OCI-LY7 (cell line): ENCODE measurements at regions not wholly inside any gene's neighbourhood (a gene's known extent, or its start where the extent isn't known, plus 50 kb on each side); places are given as distances from the start of the nearest gene placed in this dataset.

Experiments
- BruUV-seq: library from RNA; stranded (reverse); fragments of 400-500 nt; replicated peaks from 2 replicates; lab custom pipeline; 2021; lab: Mats Ljungman, UMichigan
- CTCF ChIA-PET: fragments of 300-600 bp; sonication (Branson Sonifier 250); formaldehyde crosslinking; loops from one replicate; lab custom pipeline; 2022; ENCODE audit warnings: antibody characterized with exemption; ENCODE audit not compliant: unreplicated experiment; lab: Charles Lee
- POLR2A ChIA-PET: fragments of 300-600 bp; sonication (Branson Sonifier 250); formaldehyde crosslinking; loops from one replicate; lab custom pipeline; 2022; ENCODE audit warnings: antibody characterized with exemption; lab: Charles Lee
- DNase-seq: peaks from one replicate; pipeline ENCODE4 v3.0.0-alpha.2; 2015; ENCODE audit warnings: low spot score
- H2AFZ ChIP-seq: fragments of 200-600 bp; sonication (generic), shearing (Covaris generic); 2 replicates; pipeline ENCODE4 v1.6.1; 2014; ENCODE audit warnings: mild to moderate bottlenecking, antibody characterized with exemption, low read length, moderate library complexity
- H3K27ac ChIP-seq: fragments of 200-600 bp; sonication (generic); 2 replicates; pipeline ENCODE4 v1.5.1; 2014; ENCODE audit warnings: mixed run types, low read depth, mild to moderate bottlenecking, moderate library complexity, low read length, inconsistent platforms; ENCODE audit not compliant: poor library complexity, severe bottlenecking
- H3K36me3 ChIP-seq: fragments of 200-600 bp; sonication (generic); 2 replicates; pipeline ENCODE4 v1.6.1; 2014; ENCODE audit warnings: mild to moderate bottlenecking, antibody characterized with exemption, low read length, moderate library complexity, mixed read lengths; ENCODE audit not compliant: insufficient read depth
- H3K4me1 ChIP-seq: fragments of 200-600 bp; sonication (generic); 2 replicates; pipeline ENCODE4 v1.5.1; 2014; ENCODE audit warnings: mild to moderate bottlenecking, low read length; ENCODE audit not compliant: insufficient read depth, poor library complexity, severe bottlenecking
- H3K4me2 ChIP-seq: fragments of 200-600 bp; sonication (generic); 2 replicates; pipeline ENCODE4 v1.6.1; 2014; ENCODE audit warnings: mild to moderate bottlenecking, low read length
- H3K4me3 ChIP-seq: fragments of 200-600 bp; sonication (generic); 2 replicates; pipeline ENCODE4 v1.5.1; 2014; ENCODE audit warnings: mild to moderate bottlenecking, low read depth, low read length; ENCODE audit not compliant: poor library complexity, severe bottlenecking
- H3K79me2 ChIP-seq: fragments of 200-600 bp; sonication (generic); 2 replicates; pipeline ENCODE4 v1.6.1; 2016; ENCODE audit warnings: low read depth, mild to moderate bottlenecking, low read length, moderate library complexity, mixed read lengths; ENCODE audit not compliant: insufficient read depth
- H3K9me2 ChIP-seq: fragments of 200-600 bp; sonication (generic); 2 replicates; pipeline ENCODE4 v1.6.1; 2016; ENCODE audit warnings: mild to moderate bottlenecking, low read length, mixed read lengths; ENCODE audit not compliant: insufficient read depth
- H3K9me3 ChIP-seq: fragments of 200-600 bp; sonication (generic); 2 replicates; pipeline ENCODE4 v1.6.1; 2014; ENCODE audit warnings: mild to moderate bottlenecking, mixed run types, low read length, mixed read lengths
- H4K20me1 ChIP-seq: fragments of 200-600 bp; sonication (generic); 2 replicates; pipeline ENCODE4 v1.6.1; 2014; ENCODE audit warnings: mild to moderate bottlenecking, antibody characterized with exemption, low read length, moderate library complexity, mixed read lengths; ENCODE audit not compliant: insufficient read depth
- EZH2phosphoT487 ChIP-seq: fragments of 200-600 bp; sonication (generic); IDR thresholded peaks from 2 replicates; pipeline ENCODE4 v1.6.1; 2018; ENCODE audit warnings: low read depth, borderline replicate concordance, mild to moderate bottlenecking, mixed run types, antibody characterized with exemption, low read length, moderate library complexity, mixed read lengths
- intact Hi-C: fragments of 100-400 bp; cut with micrococcal nuclease; formaldehyde crosslinking; loops from one replicate; pipeline ENCODE4 v1.10.0; 2022; ENCODE audit not compliant: unreplicated experiment
- TF ChIP-seq, protein P1 (sequence below): fragments of 200-600 bp; sonication (generic); conservative IDR thresholded peaks from 2 replicates; pipeline ENCODE4 v1.5.1; 2014; ENCODE audit warnings: mild to moderate bottlenecking, antibody characterized with exemption, low read length, moderate library complexity, mixed read lengths

DNA sequence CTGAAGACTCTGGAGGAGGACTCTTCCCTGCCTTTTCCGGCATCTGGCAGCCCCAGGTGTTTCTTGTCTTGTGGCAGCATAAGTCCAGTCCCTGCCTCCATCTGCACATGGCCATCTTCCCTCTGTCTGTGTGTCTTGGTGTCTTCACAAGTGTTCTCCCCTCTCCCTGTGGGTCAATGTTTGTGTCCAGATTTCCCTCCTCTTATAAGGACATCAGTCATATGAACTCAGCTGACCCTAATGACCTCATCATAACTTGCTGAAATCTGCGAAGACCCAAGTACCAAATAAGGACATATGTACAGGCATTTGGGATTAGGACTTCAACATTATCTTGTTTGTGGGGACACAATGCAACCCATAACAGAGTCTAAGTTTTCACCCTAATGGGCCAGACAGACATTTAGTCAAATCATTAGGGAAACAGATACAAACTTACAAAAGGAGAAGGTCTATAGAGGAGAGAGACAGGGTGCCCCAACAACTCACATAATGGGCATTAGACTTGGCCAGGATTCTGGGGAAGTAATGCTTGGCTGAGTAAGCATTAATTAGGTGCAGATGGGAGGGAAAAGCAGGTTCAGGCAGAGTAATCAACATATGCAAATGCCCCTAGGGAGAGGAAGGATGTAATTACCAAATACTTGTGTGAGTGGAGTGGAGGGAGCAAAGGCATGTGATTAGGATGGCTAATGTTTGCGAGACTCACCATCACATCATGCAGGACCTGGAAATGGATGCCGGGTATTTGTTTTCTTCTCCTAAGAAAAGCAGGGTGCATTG, 372.8 kb upstream of the TBL1XR1 start:
- intact Hi-C loops, result no loop called here
- no peak overlapping the region for H3K27ac ChIP-seq
- H3K36me3 ChIP-seq, result no peaks in the 10 kb centered on the region
- H3K9me2 ChIP-seq, result no peaks in the 10 kb centered on the region
- POLR2A ChIA-PET, result no interaction called here
- H3K4me1 ChIP-seq, result no peaks in the 10 kb centered on the region
- no TSS peak for BruUV-seq
- H2AFZ ChIP-seq, result no peak overlapping the region
- no peak for DNase-seq
- no peaks in the 10 kb centered on the region for H3K9me3 ChIP-seq
- CTCF ChIA-PET, result no interaction called here
- H4K20me1 ChIP-seq, result no peaks in the 10 kb centered on the region
- H3K79me2 ChIP-seq, result no peaks in the 10 kb centered on the region
- TF ChIP-seq EZH2phosphoT487, result no peak
- TF ChIP-seq, protein P1, sequence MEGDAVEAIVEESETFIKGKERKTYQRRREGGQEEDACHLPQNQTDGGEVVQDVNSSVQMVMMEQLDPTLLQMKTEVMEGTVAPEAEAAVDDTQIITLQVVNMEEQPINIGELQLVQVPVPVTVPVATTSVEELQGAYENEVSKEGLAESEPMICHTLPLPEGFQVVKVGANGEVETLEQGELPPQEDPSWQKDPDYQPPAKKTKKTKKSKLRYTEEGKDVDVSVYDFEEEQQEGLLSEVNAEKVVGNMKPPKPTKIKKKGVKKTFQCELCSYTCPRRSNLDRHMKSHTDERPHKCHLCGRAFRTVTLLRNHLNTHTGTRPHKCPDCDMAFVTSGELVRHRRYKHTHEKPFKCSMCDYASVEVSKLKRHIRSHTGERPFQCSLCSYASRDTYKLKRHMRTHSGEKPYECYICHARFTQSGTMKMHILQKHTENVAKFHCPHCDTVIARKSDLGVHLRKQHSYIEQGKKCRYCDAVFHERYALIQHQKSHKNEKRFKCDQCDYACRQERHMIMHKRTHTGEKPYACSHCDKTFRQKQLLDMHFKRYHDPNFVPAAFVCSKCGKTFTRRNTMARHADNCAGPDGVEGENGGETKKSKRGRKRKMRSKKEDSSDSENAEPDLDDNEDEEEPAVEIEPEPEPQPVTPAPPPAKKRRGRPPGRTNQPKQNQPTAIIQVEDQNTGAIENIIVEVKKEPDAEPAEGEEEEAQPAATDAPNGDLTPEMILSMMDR, result no peak
- no peak overlapping the region for H3K4me3 ChIP-seq
- no peak overlapping the region for H3K4me2 ChIP-seq

DNA sequence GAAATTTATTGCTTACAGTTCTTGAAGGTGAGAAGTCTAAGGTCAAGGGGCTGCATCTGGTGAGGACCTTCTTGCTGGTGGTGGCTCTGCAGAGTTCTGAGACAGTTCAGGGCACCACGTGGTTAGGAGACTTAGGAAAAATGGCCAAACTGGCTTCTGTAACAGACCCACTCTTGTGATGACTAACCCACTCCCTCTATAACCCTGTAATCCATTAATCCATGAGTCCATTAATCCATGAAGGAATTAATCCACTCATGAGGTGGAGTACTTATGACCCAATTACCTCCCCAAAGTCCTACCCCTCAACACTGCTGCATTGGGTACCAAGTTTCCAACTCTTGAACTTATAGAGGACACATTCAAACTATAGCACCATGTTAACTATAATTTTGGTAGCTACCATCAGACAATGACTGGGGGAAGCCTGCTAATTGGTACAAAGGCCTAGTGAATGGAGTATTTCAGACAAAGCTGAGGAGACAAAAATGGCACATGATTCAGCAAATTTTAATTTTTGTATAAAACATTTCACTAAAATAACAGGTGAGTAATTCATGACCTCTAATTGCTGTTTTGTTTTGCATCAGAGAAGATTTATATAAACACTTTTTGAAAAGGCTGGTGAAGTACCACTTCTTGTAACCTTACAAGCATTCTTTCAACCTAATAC, 374.1 kb upstream of the TBL1XR1 start:
- Histone ChIP-seq H3K36me3 (no peaks in the 10 kb centered on the region), H3K9me2 (no peaks in the 10 kb centered on the region), H4K20me1 (no peaks in the 10 kb centered on the region), H3K9me3 (no peaks in the 10 kb centered on the region), H2AFZ (no peak overlapping the region), H3K27ac (no peak overlapping the region), H3K4me3 (no peak overlapping the region), H3K79me2 (no peaks in the 10 kb centered on the region), H3K4me1 (no peaks in the 10 kb centered on the region), H3K4me2 (no peak overlapping the region)
- CTCF ChIA-PET, result no interaction called here
- intact Hi-C loops, result no loop called here
- TF ChIP-seq, protein P1, result no peak
- no peak for TF ChIP-seq EZH2phosphoT487
- POLR2A ChIA-PET, result interaction anchor here (0.5 to 0.7 kb wide), 6 partner anchors 13 to 795 kb away, joined by 3 to 6 read pairs (median 3); no protein-coding TSS in a partner anchor
- no TSS peak for BruUV-seq
- DNase-seq, result no peak

DNA sequence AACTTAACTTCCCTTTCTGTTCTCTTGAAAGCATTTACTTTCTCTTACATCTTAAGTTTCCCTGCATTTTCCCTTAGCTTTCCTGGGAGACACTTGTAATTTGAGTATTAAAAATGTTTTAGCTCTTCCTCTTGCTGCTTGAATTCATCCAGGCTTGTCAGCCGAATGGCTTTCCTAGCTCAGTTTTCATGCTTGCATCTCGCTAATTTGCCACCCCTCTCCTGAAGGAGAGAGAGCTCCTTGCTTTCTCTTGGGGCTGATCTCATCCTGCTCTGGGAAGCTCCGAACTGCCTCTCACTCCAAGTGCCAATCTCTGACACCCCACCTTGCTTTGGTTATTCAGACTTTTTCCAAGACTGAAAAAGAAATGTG, 374.6 kb upstream of the TBL1XR1 start:
- Histone ChIP-seq H4K20me1 (no peaks in the 10 kb centered on the region), H3K4me2 (no peak overlapping the region), H2AFZ (no peak overlapping the region), H3K4me1 (no peaks in the 10 kb centered on the region), H3K79me2 (no peaks in the 10 kb centered on the region), H3K36me3 (no peaks in the 10 kb centered on the region), H3K9me3 (no peaks in the 10 kb centered on the region), H3K27ac (no peak overlapping the region), H3K4me3 (no peak overlapping the region), H3K9me2 (no peaks in the 10 kb centered on the region)
- TF ChIP-seq, protein P1, result no peak
- no peak for TF ChIP-seq EZH2phosphoT487
- DNase-seq, result no peak
- POLR2A ChIA-PET, result interaction anchor here (0.5 to 0.7 kb wide), 5 partner anchors 13 to 353 kb away, joined by 3 to 6 read pairs (median 3); no protein-coding TSS in a partner anchor
- no TSS peak for BruUV-seq
- intact Hi-C loops, result no loop called here
- CTCF ChIA-PET, result no interaction called here
